Keratinocyte (primary cell): ENCODE measurements at regions not wholly inside any gene's neighbourhood (a gene's known extent, or its start where the extent isn't known, plus 50 kb on each side); places are given as distances from the start of the nearest gene placed in this dataset.

Source experiments
- DNase-seq: peaks from one replicate; pipeline ENCODE4 v3.0.0-alpha.2; 2011; ENCODE audit warnings: low read depth, missing footprints, low spot score
- FAIRE-seq: peaks from 2 replicates; lab custom pipeline; 2011; peaks lifted over from hg19 to GRCh38; lab: Jason Lieb, UNC
- H2AFZ ChIP-seq: 2 replicates; pipeline ENCODE4 v1.6.0; 2012; ENCODE audit warnings: low read length, control low read depth, inconsistent platforms; ENCODE audit not compliant: control insufficient read depth
- H3K27ac ChIP-seq: 2 replicates; pipeline ENCODE4 v1.5.1; 2011; ENCODE audit warnings: low read length; ENCODE audit not compliant: control insufficient read depth, insufficient read depth
- H3K27me3 ChIP-seq: 3 replicates; pipeline ENCODE4 v1.6.0; 2011; ENCODE audit warnings: low read length; ENCODE audit not compliant: control insufficient read depth, insufficient read depth; ENCODE audit errors: extremely low read depth
- H3K36me3 ChIP-seq, 2 experiments: 2 replicates in 1 of 2; 3 replicates in 1 of 2; pipeline ENCODE4 v1.5.1; 2011; ENCODE audit warnings: low read length in 2 of 2, mild to moderate bottlenecking in 1 of 2; ENCODE audit not compliant: control insufficient read depth in 2 of 2, insufficient read depth in 2 of 2; ENCODE audit errors: extremely low read depth in 1 of 2
- H3K4me1 ChIP-seq: 3 replicates; pipeline ENCODE4 v1.5.1; 2011; ENCODE audit warnings: low read length; ENCODE audit not compliant: control insufficient read depth, insufficient read depth; ENCODE audit errors: extremely low read depth
- H3K4me2 ChIP-seq: 3 replicates; pipeline ENCODE4 v1.6.0; 2011; ENCODE audit warnings: low read depth, low read length; ENCODE audit not compliant: control insufficient read depth, insufficient read depth; ENCODE audit errors: extremely low read depth
- H3K4me3 ChIP-seq, 3 experiments: fragments of 200-600 bp in 1 of 3; sonication (generic) in 1 of 3; 2 replicates in 2 of 3; 3 replicates in 1 of 3; pipeline ENCODE4 v1.5.1; 2011 to 2016; ENCODE audit warnings: low read length in 3 of 3, mild to moderate bottlenecking in 3 of 3, control low read depth in 2 of 3, inconsistent platforms in 1 of 3, low read depth in 1 of 3, mixed read lengths in 1 of 3, mixed run types in 1 of 3, moderate library complexity in 1 of 3; ENCODE audit not compliant: control insufficient read depth in 2 of 3, insufficient read depth in 2 of 3; ENCODE audit errors: extremely low read depth in 1 of 3
- H3K79me2 ChIP-seq: 2 replicates; pipeline ENCODE4 v1.6.0; 2012; ENCODE audit warnings: low read length; ENCODE audit not compliant: control insufficient read depth, insufficient read depth
- H3K9ac ChIP-seq: 3 replicates; pipeline ENCODE4 v1.6.0; 2011; ENCODE audit warnings: low read length; ENCODE audit not compliant: control insufficient read depth, insufficient read depth; ENCODE audit errors: extremely low read depth
- H3K9me1 ChIP-seq: 3 replicates; pipeline ENCODE4 v1.6.0; 2011; ENCODE audit warnings: low read length; ENCODE audit not compliant: control insufficient read depth, insufficient read depth; ENCODE audit errors: extremely low read depth
- H3K9me3 ChIP-seq: 2 replicates; pipeline ENCODE4 v1.5.1; 2012; ENCODE audit warnings: low read depth, low read length; ENCODE audit not compliant: control insufficient read depth
- H4K20me1 ChIP-seq: 3 replicates; pipeline ENCODE4 v1.6.0; 2011; ENCODE audit warnings: low read length; ENCODE audit not compliant: control insufficient read depth, insufficient read depth; ENCODE audit errors: extremely low read depth
- EZH2 ChIP-seq: IDR thresholded peaks from one replicate; pipeline ENCODE4 v1.6.1; 2012; ENCODE audit warnings: inconsistent platforms, mild to moderate bottlenecking, low read length, moderate library complexity
- dilution Hi-C: fragments of 300-500 bp; cut with MboI; formaldehyde crosslinking; loops from one replicate; pipeline ENCODE4 v1.7.0; 2020; ENCODE audit warnings: low sequenced_read_pairs; ENCODE audit not compliant: extremely low pct_ligation_motif_present
- TF ChIP-seq, protein P1 (sequence below), 3 experiments: IDR thresholded peaks in 1 of 3; conservative IDR thresholded peaks in 1 of 3; optimal IDR thresholded peaks in 1 of 3; 2 replicates in 2 of 3; 3 replicates in 1 of 3; pipeline versions ENCODE3 to v1.5.1; 2011; ENCODE audit warnings: low read length in 3 of 3, mild to moderate bottlenecking in 3 of 3, moderate library complexity in 2 of 3, control low read depth in 1 of 3, inconsistent platforms in 1 of 3; ENCODE audit not compliant: insufficient read depth in 2 of 3; ENCODE audit errors: extremely low read depth in 1 of 3

DNA sequence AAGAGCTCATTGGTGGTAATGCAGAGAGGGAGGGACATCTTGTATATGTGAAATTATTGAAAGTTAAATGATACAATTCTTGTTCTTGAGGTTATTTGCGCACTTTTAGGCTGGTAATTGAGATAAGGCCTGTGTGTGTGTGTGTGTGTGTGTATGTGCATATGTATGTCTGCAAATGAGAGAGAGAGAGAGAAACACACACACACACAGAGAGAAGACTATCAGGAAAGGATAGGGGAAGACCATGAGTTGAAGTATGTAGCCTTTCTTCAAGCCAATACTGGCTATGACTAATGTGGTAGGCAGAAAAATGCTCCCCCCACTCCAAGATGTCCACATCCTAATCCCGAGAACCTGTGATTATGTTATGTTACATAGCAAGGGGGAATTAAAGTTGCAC is 52.7 kb upstream of the DCD start:
- FAIRE-seq (no peak), DNase-seq (no peak)
- Histone ChIP-seq H3K79me2 (no peaks in the 10 kb centered on the region), H4K20me1 (no peaks in the 10 kb centered on the region), H2AFZ (no peak overlapping the region), H3K9me1 (no peaks in the 10 kb centered on the region), H3K4me2 (no peak overlapping the region), H3K36me3 (no peaks in the 10 kb centered on the region), H3K27me3 (peaks cover 2% of the 10 kb centered on the region), H3K27ac (no peak overlapping the region), H3K4me1 (no peaks in the 10 kb centered on the region), H3K4me3 (no peak overlapping the region), H3K9me3 (no peaks in the 10 kb centered on the region), H3K9ac (no peak overlapping the region)
- no peak for TF ChIP-seq EZH2
- TF ChIP-seq, protein P1, sequence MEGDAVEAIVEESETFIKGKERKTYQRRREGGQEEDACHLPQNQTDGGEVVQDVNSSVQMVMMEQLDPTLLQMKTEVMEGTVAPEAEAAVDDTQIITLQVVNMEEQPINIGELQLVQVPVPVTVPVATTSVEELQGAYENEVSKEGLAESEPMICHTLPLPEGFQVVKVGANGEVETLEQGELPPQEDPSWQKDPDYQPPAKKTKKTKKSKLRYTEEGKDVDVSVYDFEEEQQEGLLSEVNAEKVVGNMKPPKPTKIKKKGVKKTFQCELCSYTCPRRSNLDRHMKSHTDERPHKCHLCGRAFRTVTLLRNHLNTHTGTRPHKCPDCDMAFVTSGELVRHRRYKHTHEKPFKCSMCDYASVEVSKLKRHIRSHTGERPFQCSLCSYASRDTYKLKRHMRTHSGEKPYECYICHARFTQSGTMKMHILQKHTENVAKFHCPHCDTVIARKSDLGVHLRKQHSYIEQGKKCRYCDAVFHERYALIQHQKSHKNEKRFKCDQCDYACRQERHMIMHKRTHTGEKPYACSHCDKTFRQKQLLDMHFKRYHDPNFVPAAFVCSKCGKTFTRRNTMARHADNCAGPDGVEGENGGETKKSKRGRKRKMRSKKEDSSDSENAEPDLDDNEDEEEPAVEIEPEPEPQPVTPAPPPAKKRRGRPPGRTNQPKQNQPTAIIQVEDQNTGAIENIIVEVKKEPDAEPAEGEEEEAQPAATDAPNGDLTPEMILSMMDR (optimal IDR thresholded peaks at IDR 0.05 in 1 of 3, IDR thresholded peaks at IDR 0.05 in 1 of 3, conservative IDR thresholded peaks at IDR 0.05 in 1 of 3; ENCODE audit: extremely low read depth in 1 of 3, insufficient read depth in 2 of 3, low read length in 3 of 3), result no peak
- dilution Hi-C loops, result no loop called here

DNA sequence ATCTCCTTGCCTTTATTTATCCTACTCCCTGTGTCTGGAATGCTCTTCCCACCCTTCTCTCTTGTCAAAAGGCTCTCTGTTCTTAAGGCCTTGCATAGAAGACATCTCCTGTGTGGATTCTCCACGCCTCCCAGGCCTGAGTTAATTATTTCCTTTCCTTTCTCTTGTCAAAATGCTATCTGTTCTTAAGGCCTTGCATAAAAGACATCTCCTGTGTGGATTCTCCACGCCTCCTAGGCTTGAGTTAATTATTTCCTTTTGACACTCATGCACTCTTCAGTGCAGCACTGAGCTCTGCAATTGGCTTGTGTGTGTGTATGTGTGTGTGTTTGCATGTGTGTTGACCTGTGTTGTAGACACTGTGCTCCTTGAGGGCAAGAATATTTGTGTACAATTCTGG is 52.1 kb upstream of the DCD start:
- no peaks in the 10 kb centered on the region for H3K79me2 ChIP-seq
- DNase-seq, result no peak
- H3K9me3 ChIP-seq, result no peaks in the 10 kb centered on the region
- no peak for FAIRE-seq
- no peaks in the 10 kb centered on the region for H3K4me1 ChIP-seq
- H3K36me3 ChIP-seq, result no peaks in the 10 kb centered on the region
- H3K27me3 ChIP-seq, result peaks cover 2% of the 10 kb centered on the region
- H3K4me3 ChIP-seq, result no peak overlapping the region
- no peak overlapping the region for H3K4me2 ChIP-seq
- no peaks in the 10 kb centered on the region for H4K20me1 ChIP-seq
- H3K9ac ChIP-seq, result no peak overlapping the region
- no peak overlapping the region for H2AFZ ChIP-seq
- H3K9me1 ChIP-seq, result no peaks in the 10 kb centered on the region
- H3K27ac ChIP-seq, result no peak overlapping the region
- dilution Hi-C loops, result no loop called here
- no peak for TF ChIP-seq EZH2
- TF ChIP-seq, protein P1 (optimal IDR thresholded peaks at IDR 0.05 in 1 of 3, IDR thresholded peaks at IDR 0.05 in 1 of 3, conservative IDR thresholded peaks at IDR 0.05 in 1 of 3; ENCODE audit: extremely low read depth in 1 of 3, insufficient read depth in 2 of 3, low read length in 3 of 3), result no peak
